Retina (tissue), 1 donor: ENCODE measurements at regions not wholly inside any gene's neighbourhood (a gene's known extent, or its start where the extent isn't known, plus 50 kb on each side); places are given as distances from the start of the nearest gene placed in this dataset.
"Not testable (repeated sequence)": the region's sequence is repeated elsewhere in the genome, so short reads cannot be mapped to it uniquely, and the experiment has no call there.

Experiments used
- DNase-seq: peaks from one replicate; pipeline ENCODE4 v3.0.0-alpha.2; 2016

DNA sequence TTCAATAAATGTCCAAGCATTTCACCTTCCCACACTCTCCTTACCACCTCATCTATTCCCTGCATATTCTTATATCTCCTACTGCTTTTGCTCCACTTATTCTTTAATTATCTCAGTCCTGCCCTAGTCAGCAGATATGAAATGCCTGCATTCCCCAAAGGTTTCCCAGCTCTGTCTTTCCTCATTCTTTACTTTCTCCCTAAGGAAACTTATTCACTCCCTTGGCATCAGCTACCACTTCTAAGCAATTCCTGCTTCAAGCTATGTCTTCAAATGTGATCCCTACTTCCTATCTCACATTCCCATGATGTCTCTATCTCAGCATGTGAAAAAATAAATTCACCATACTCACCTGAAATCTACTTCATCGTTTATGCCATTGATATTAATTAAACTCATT lies 111.8 kb downstream of the CAPZA3 start:
- DNase-seq: no peak

DNA sequence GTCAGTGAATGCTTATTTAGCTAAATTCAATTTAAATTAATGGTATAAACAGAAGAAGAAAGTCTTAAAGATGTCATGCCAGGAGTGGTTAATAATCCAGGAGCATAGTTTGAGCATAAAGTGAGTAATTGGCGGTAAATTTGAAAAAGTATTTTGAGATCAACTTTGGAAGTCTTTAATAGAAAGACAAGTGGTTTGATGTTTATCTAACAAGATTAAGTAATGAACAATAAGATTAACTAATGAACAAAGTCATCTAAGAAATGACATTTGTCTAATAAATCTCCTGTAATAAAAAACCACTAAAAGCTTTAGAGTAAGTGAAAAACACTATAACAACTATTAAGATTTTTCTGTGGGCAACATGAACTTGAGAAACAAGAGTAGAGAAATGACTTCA lies 112.8 kb downstream of the CAPZA3 start:
- no peak for DNase-seq

DNA sequence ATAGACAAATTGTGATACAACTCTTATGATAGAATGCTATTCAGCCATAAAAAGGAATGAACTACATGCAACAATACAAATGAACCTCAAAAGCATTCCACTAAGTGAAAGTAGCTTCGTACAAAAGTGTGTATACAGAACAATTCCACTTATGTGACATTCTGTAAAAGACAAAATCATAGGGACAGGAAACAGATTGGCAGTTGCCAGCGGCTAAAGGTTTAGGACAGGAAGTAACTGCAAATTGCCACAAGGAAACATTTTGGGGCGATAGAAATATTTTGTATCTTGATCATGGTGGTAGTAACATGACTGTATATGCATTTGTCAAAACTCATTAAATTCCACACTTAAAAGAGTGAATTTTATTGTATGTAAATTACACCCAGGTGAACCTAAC lies 113.4 kb downstream of the CAPZA3 start:
- DNase-seq: no peak

GRCh38 chr12:18853570-18854366 lies 115.8 kb downstream of the CAPZA3 start:
- no peak for DNase-seq

DNA sequence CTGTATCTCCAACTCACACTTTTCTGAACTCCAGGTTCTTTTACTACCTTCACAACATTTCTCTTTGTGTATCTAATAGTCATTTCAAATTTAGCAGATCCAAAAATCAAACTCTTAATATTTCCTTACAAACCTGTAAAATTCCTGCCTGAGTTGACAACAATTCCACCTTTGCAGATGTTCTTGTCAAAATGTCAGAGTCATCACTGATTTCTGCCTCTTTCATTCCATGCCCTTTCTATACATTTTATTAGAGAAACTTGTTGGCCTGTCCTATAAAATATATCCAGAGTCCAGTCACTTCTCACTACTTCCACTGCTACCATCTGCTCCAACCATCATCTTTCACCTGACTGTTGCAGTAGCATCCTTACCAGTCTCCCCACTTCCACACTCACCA lies 119.7 kb downstream of the CAPZA3 start:
- DNase-seq: no peak

GRCh38 chr12:18859400-18859799 lies 121.5 kb downstream of the CAPZA3 start:
- no peak for DNase-seq

- DNase-seq: no peak
These were observed 123.5 kb downstream of the CAPZA3 start for GRCh38 chr12:18861287-18861858.

GRCh38 chr12:18863769-18864500 lies 126.0 kb downstream of the CAPZA3 start:
- DNase-seq: no peak

- no peak for DNase-seq
These were observed 127.1 kb downstream of the CAPZA3 start for GRCh38 chr12:18864900-18865561.

GRCh38 chr12:18868717-18869116 lies 130.8 kb downstream of the CAPZA3 start:
- no peak for DNase-seq

DNA sequence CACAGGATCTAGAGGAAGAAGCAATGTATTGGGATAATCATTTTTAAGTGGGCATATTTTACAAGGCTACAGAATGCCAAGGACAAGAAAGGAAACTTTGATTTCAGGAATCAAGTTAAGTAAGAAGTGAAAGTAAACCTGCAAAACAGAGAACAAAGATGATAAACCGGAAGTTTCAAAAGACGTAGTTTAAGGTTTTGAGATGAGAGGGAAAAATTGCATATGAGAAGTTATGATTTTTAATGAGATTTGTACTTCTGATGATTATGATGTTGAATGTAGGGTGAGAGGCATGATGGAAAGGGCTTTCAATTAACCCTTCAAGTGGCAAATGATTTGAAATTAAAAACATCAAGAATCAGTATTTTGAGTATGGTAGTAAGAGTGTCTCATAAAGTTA lies 134.9 kb downstream of the CAPZA3 start:
- no peak for DNase-seq

DNA sequence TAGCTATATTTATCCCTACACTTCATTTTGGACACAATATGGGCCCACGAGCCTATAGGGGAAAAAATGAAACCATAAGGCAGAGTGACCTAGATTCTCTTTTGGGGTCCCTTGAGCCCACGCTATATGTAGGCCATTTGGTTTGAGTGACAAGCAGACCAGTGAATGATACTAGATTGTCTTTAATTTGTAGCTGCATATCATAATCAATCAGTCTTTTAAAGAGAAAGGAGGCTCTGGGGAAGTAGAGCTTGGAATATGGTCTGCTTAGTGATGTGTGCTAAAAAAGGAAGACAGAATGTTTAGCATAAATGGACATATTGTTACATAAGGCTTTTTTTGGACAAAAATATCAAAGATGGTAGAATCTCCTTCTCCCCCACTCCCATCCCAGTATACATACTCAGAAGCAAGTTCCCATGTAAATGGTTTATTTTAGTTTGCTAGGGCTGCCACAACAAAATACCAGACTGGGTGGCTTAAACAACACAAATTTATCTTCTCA lies 140.8 kb downstream of the CAPZA3 start:
- DNase-seq: no peak

GRCh38 chr12:18882690-18883089 lies 144.8 kb downstream of the CAPZA3 start:
- no peak for DNase-seq

DNA sequence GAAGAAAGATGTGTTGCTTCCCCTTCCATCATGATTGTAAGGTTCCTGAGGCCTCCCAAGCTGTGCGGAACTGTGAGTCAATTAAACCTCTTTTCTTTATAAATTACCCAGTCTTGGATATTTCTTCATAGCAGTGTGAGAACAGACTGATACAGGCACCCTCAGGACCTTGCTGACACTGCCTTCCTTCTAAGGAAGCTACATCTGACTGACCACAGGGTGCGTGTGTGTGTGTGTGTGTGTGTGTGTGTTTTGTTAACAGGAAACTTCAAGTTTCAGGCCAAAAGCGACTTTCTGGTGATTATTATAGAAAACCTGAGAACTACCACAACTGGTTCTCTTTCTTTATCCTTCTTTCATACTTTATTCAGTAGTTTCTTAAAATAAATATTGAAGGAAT lies 149.0 kb downstream of the CAPZA3 start:
- no peak for DNase-seq

- DNase-seq: no peak
These were observed 149.4 kb downstream of the CAPZA3 start for GRCh38 chr12:18887368-18887767.

GRCh38 chr12:18888047-18888446 lies 150.1 kb downstream of the CAPZA3 start:
- DNase-seq: no peak

GRCh38 chr12:18890621-18891020 lies 152.7 kb downstream of the CAPZA3 start:
- not testable (repeated sequence) for DNase-seq

DNA sequence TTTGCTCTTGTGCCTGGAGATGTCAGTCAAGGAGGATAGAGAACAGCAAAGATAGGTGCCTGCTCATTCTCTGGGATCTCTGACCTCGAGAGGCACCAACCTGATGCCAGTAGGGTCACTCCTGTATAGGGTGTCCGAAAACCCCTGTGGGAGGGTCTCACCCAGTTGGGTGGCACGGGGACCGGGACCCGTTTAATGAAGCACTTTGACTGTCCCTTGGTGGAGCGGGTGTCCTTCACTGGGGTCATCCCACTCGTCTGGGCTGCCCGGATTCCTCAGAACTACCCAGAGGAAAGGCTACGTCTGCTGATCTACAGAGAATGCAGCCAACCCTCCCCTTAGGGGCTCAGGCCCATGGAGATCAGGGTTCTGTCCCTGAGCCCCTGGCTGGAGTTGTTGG lies 157.6 kb downstream of the CAPZA3 start:
- no peak for DNase-seq

- DNase-seq: peak; percentile 34
These were observed 158.0 kb downstream of the CAPZA3 start for GRCh38 chr12:18895946-18896345.

DNA sequence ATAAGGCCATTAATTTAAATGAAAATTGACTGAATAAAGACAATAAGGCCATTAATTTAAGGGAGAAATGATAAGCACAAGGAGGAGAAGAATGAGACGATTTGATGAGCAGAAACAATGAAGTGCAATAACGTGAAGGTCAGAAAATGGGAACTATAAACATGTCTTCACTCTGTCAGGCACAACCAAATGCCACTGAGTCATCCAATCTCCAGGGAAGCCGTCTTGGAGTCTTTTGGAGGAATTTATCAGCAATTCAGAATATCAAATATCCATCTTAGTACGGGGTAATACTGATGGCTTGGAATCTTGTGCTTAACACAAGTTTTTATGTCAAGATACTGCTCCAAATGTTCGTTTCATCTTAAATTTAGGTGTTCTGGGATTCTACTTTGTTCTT lies 159.9 kb downstream of the CAPZA3 start:
- no peak for DNase-seq

DNA sequence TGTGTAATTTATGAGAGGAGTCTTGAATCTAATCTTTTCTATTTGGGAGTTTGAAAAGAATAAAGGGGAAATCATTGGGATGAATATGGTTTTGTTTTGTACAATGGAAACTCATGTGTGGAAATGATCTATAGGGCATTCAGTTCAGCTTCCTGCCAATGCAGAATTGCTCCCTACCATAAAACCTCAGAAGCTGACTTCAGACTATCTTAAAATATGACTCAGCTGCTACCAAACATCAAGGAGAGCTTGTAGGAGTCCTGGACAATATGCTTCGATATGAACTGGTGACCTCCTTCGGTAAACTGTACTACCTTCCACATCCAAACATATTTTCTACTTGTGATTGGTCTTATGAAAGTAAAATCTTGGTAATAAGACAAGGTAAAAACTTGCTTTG lies 160.6 kb downstream of the CAPZA3 start:
- no peak for DNase-seq

- DNase-seq: no peak
These were observed 161.2 kb downstream of the CAPZA3 start for GRCh38 chr12:18899162-18899561.

GRCh38 chr12:18899678-18900317 lies 161.9 kb downstream of the CAPZA3 start:
- DNase-seq: no peak
